Uterus (tissue), 3 donors: ENCODE measurements at regions not wholly inside any gene's neighbourhood (a gene's known extent, or its start where the extent isn't known, plus 50 kb on each side); places are given as distances from the start of the nearest gene placed in this dataset.

Experiments
- DNase-seq, 2 donors: peaks; one replicate each; pipeline ENCODE4 v3.0.0-alpha.2; 2019 to 2020
- H3K27ac ChIP-seq, 2 donors: fragments of 200-600 bp; sonication (generic); 1 replicate in 1 of 2; 2 replicates in 1 of 2; pipeline ENCODE4 v1.5.1; 2016 to 2018
- H3K27me3 ChIP-seq, 2 donors: fragments of 200-600 bp; sonication (generic); one replicate each; pipeline ENCODE4 v1.5.1; 2018 to 2019; ENCODE audit warnings: control low read depth in 1 of 2
- H3K36me3 ChIP-seq, 2 donors: fragments of 200-600 bp; sonication (generic); one replicate each; pipeline ENCODE4 v1.5.1; 2019; ENCODE audit warnings: control low read depth in 1 of 2
- H3K4me1 ChIP-seq, 2 donors: fragments of 200-600 bp; sonication (generic); one replicate each; pipeline ENCODE4 v1.5.1; 2018 to 2019; ENCODE audit warnings: control low read depth in 1 of 2
- H3K4me3 ChIP-seq, 2 donors: fragments of 200-600 bp; sonication (generic); 1 replicate in 1 of 2; 2 replicates in 1 of 2; pipeline ENCODE4 v1.5.1; 2018 to 2019; ENCODE audit warnings: mild to moderate bottlenecking in 1 of 2
- H3K9me3 ChIP-seq, 2 donors: fragments of 200-600 bp; sonication (generic); one replicate each; pipeline ENCODE4 v1.5.1; 2019; ENCODE audit warnings: control low read depth in 1 of 2
- POLR2A ChIP-seq, 2 donors: fragments of 450-650 bp; IDR thresholded peaks; one replicate each; pipeline ENCODE4 v1.6.1; 2016; ENCODE audit warnings: antibody characterized with exemption in 2 of 2, mild to moderate bottlenecking in 1 of 2, moderate library complexity in 1 of 2
- intact Hi-C: fragments of 100-400 bp; cut with DNase I; formaldehyde crosslinking; loops from one replicate; pipeline ENCODE4 v1.15.1; 2023; ENCODE audit warnings: low total_unique reads
- TF ChIP-seq, protein P1 (sequence below), 4 experiments: fragments of 200-600 bp in 2 of 4; fragments of 450-650 bp in 2 of 4; sonication (generic) in 2 of 4; IDR thresholded peaks; one replicate each; pipeline ENCODE4 v1.5.1; 2016 to 2019; ENCODE audit warnings: antibody characterized with exemption in 4 of 4, mild to moderate bottlenecking in 2 of 4, moderate library complexity in 1 of 4
- donor health status: DM: yes; HTN: yes; CAD: no.

DNA sequence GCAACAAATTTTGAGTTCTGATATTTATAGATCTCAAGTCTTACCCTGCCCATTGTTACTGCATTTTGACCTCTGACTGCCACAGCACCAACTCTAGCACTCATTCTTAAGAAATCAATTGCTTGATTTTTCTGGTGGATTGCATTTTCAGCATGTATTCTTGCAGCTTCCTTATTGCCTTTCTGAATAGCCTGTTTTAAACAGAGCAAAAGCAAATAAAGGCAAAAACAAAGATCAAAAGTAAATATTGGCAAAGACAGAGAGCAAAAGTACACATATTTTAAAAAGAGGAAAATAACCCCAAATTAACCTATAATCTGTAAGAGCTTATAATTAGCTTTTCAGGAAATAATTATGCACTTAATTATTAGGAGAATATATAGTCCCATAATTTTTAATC lies 129.4 kb upstream of the TENT5D start:
- H3K9me3 ChIP-seq, result no peaks in the 10 kb centered on the region
- no peaks in the 10 kb centered on the region for H3K36me3 ChIP-seq
- H3K27ac ChIP-seq, result no peak overlapping the region
- DNase-seq, result no peak
- no peak for TF ChIP-seq POLR2A (IDR thresholded peaks at IDR 0.05)
- TF ChIP-seq, protein P1, sequence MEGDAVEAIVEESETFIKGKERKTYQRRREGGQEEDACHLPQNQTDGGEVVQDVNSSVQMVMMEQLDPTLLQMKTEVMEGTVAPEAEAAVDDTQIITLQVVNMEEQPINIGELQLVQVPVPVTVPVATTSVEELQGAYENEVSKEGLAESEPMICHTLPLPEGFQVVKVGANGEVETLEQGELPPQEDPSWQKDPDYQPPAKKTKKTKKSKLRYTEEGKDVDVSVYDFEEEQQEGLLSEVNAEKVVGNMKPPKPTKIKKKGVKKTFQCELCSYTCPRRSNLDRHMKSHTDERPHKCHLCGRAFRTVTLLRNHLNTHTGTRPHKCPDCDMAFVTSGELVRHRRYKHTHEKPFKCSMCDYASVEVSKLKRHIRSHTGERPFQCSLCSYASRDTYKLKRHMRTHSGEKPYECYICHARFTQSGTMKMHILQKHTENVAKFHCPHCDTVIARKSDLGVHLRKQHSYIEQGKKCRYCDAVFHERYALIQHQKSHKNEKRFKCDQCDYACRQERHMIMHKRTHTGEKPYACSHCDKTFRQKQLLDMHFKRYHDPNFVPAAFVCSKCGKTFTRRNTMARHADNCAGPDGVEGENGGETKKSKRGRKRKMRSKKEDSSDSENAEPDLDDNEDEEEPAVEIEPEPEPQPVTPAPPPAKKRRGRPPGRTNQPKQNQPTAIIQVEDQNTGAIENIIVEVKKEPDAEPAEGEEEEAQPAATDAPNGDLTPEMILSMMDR (IDR thresholded peaks at IDR 0.05), result no peak
- no peaks in the 10 kb centered on the region for H3K4me1 ChIP-seq
- H3K4me3 ChIP-seq, result no peak overlapping the region
- intact Hi-C loops, result no loop called here
- no peaks in the 10 kb centered on the region for H3K27me3 ChIP-seq

DNA sequence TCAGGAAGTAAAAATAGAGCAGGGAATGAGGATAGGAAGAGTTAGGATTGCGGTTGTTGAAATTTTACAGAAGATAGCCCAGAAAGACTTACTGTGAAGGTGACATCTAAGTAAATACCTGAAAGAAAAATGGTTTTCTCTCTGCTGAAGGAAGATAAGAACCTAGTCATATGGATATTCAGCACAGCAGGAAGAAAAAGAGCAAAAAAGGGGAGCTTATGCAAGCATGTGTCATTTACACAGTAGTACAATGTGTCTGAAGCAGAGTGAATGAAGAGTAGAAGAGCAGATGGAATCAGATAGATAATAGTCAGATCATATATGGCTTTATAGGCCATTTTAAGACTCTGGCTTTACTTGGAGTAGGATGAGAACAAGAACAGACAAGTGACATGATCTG lies 126.9 kb upstream of the TENT5D start:
- no peaks in the 10 kb centered on the region for H3K36me3 ChIP-seq
- no peak for DNase-seq
- H3K4me3 ChIP-seq, result no peak overlapping the region
- intact Hi-C loops, result no loop called here
- TF ChIP-seq POLR2A (IDR thresholded peaks at IDR 0.05), result no peak
- TF ChIP-seq, protein P1 (IDR thresholded peaks at IDR 0.05), result no peak
- no peaks in the 10 kb centered on the region for H3K9me3 ChIP-seq
- H3K27me3 ChIP-seq, result no peaks in the 10 kb centered on the region
- no peak overlapping the region for H3K27ac ChIP-seq
- H3K4me1 ChIP-seq, result no peaks in the 10 kb centered on the region

DNA sequence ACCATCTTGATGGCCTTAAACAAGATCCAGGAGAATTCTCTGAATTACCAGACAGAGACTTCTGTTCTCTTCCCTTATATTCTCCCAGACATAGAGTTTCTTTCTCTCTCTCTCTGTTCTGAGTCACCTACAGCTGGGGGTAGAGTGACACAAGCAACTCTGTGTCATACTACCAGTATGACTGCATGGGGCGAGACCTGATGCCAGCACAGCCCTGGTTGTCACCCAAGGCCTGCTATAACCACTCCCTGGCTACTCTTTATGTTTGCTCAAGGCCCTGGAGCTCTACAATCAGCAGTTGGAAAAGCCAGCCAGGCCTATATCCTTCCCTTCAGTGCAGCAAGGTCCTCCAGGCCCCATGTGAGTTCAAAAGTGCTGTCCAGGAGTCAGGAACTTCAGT lies 114.2 kb upstream of the TENT5D start:
- TF ChIP-seq, protein P1 (IDR thresholded peaks at IDR 0.05), result no peak
- no peak for TF ChIP-seq POLR2A (IDR thresholded peaks at IDR 0.05)

GRCh38 chrX:80312448-80312847 lies 107.8 kb upstream of the TENT5D start:
- intact Hi-C loops, result no loop called here
- no peaks in the 10 kb centered on the region for H3K36me3 ChIP-seq
- TF ChIP-seq POLR2A (IDR thresholded peaks at IDR 0.05), result no peak
- TF ChIP-seq, protein P1 (IDR thresholded peaks at IDR 0.05), result no peak
- no peaks in the 10 kb centered on the region for H3K27me3 ChIP-seq
- H3K27ac ChIP-seq, result no peak overlapping the region
- no peak overlapping the region for H3K4me3 ChIP-seq
- no peaks in the 10 kb centered on the region for H3K4me1 ChIP-seq
- no peak for DNase-seq
- no peaks in the 10 kb centered on the region for H3K9me3 ChIP-seq

More for the DNA sequence above, 114.2 kb upstream of the TENT5D start:
- no peaks in the 10 kb centered on the region for H3K9me3 ChIP-seq
- intact Hi-C loops, result no loop called here
- DNase-seq, result no peak
- H3K27me3 ChIP-seq, result no peaks in the 10 kb centered on the region
- H3K4me1 ChIP-seq, result no peaks in the 10 kb centered on the region
- H3K36me3 ChIP-seq, result no peaks in the 10 kb centered on the region
- H3K27ac ChIP-seq, result no peak overlapping the region
- no peak overlapping the region for H3K4me3 ChIP-seq

DNA sequence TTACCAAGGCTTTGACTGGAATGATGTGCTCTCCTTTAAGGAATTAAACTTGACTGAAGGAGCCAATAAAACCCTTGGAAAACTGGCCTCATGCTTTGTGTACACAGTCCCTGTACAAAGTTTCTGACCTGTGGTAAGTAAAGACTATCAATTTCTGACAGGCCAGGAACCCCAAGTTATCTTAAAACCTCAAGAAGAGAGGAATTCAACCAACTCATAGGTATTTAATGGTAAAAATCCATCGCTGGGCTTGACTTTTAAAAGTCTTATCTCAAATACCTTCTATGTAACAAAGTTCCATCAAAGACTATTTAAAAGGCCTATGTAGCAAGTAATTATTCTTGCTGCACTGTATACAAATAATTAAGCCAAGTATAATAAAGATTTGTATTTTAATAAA lies 103.7 kb upstream of the TENT5D start:
- Histone ChIP-seq H3K4me3 (no peak overlapping the region), H3K27me3 (no peaks in the 10 kb centered on the region), H3K4me1 (no peaks in the 10 kb centered on the region), H3K36me3 (no peaks in the 10 kb centered on the region), H3K27ac (no peak overlapping the region), H3K9me3 (no peaks in the 10 kb centered on the region)
- intact Hi-C loops, result no loop called here
- no peak for DNase-seq
- no peak for TF ChIP-seq POLR2A (IDR thresholded peaks at IDR 0.05)
- TF ChIP-seq, protein P1 (IDR thresholded peaks at IDR 0.05), result no peak
